Keratinocyte (primary cell): ENCODE measurements at regions not wholly inside any gene's neighbourhood (a gene's known extent, or its start where the extent isn't known, plus 50 kb on each side); places are given as distances from the start of the nearest gene placed in this dataset.

Experiments
- CTCF ChIP-seq, 3 experiments: IDR thresholded peaks in 1 of 3; conservative IDR thresholded peaks in 1 of 3; optimal IDR thresholded peaks in 1 of 3; 2 replicates in 2 of 3; 3 replicates in 1 of 3; pipeline versions ENCODE3 to v1.5.1; 2011; ENCODE audit warnings: low read length in 3 of 3, mild to moderate bottlenecking in 3 of 3, moderate library complexity in 2 of 3, control low read depth in 1 of 3, inconsistent platforms in 1 of 3; ENCODE audit not compliant: insufficient read depth in 2 of 3; ENCODE audit errors: extremely low read depth in 1 of 3
- EZH2 ChIP-seq: IDR thresholded peaks from one replicate; pipeline ENCODE4 v1.6.1; 2012; ENCODE audit warnings: inconsistent platforms, mild to moderate bottlenecking, low read length, moderate library complexity

GRCh38 chrX:3476973-3477372 lies 130.5 kb upstream of the MXRA5 start:
- TF ChIP-seq EZH2 (no peak), CTCF (optimal IDR thresholded peaks at IDR 0.05 in 1 of 3, IDR thresholded peaks at IDR 0.05 in 1 of 3, conservative IDR thresholded peaks at IDR 0.05 in 1 of 3; ENCODE audit: extremely low read depth in 1 of 3, insufficient read depth in 2 of 3, low read length in 3 of 3) (no peak)
